ENCODE measurements at regions not wholly inside any gene's neighbourhood (a gene's known extent, or its start where the extent isn't known, plus 50 kb on each side); places are given as distances from the start of the nearest gene placed in this dataset.

GRCh38 chr7:113247198-113247597, 128.8 kb upstream of the SMIM30 start:
- TF ChIP-seq, protein P1, sequence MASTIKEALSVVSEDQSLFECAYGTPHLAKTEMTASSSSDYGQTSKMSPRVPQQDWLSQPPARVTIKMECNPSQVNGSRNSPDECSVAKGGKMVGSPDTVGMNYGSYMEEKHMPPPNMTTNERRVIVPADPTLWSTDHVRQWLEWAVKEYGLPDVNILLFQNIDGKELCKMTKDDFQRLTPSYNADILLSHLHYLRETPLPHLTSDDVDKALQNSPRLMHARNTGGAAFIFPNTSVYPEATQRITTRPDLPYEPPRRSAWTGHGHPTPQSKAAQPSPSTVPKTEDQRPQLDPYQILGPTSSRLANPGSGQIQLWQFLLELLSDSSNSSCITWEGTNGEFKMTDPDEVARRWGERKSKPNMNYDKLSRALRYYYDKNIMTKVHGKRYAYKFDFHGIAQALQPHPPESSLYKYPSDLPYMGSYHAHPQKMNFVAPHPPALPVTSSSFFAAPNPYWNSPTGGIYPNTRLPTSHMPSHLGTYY (CRISPR knock-in tag; IDR thresholded peaks at IDR 0.05): no peak
- TF ChIP-seq ATF1 (CRISPR knock-in tag; IDR thresholded peaks at IDR 0.05): no peak
- no peak for TF ChIP-seq ZNF416 (CRISPR knock-in tag; IDR thresholded peaks at IDR 0.05)
- TF ChIP-seq, protein P2, sequence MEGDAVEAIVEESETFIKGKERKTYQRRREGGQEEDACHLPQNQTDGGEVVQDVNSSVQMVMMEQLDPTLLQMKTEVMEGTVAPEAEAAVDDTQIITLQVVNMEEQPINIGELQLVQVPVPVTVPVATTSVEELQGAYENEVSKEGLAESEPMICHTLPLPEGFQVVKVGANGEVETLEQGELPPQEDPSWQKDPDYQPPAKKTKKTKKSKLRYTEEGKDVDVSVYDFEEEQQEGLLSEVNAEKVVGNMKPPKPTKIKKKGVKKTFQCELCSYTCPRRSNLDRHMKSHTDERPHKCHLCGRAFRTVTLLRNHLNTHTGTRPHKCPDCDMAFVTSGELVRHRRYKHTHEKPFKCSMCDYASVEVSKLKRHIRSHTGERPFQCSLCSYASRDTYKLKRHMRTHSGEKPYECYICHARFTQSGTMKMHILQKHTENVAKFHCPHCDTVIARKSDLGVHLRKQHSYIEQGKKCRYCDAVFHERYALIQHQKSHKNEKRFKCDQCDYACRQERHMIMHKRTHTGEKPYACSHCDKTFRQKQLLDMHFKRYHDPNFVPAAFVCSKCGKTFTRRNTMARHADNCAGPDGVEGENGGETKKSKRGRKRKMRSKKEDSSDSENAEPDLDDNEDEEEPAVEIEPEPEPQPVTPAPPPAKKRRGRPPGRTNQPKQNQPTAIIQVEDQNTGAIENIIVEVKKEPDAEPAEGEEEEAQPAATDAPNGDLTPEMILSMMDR (IDR thresholded peaks at IDR 0.05): no peak
- TF ChIP-seq CBFB (CRISPR knock-in tag; IDR thresholded peaks at IDR 0.05; ENCODE audit: low read depth): no peak
- no peak for TF ChIP-seq FOXK1 (CRISPR knock-in tag; IDR thresholded peaks at IDR 0.05)
- TF ChIP-seq TCF7 (CRISPR knock-in tag; IDR thresholded peaks at IDR 0.05; ENCODE audit: low read depth): no peak
- TF ChIP-seq, protein P3, sequence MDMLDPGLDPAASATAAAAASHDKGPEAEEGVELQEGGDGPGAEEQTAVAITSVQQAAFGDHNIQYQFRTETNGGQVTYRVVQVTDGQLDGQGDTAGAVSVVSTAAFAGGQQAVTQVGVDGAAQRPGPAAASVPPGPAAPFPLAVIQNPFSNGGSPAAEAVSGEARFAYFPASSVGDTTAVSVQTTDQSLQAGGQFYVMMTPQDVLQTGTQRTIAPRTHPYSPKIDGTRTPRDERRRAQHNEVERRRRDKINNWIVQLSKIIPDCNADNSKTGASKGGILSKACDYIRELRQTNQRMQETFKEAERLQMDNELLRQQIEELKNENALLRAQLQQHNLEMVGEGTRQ (CRISPR knock-in tag; IDR thresholded peaks at IDR 0.05): no peak
- TF ChIP-seq ELF4 (CRISPR knock-in tag; IDR thresholded peaks at IDR 0.05; ENCODE audit: low read depth): no peak
- no peak for TF ChIP-seq EMX1 (CRISPR knock-in tag; IDR thresholded peaks at IDR 0.05)
- TF ChIP-seq, protein P4, sequence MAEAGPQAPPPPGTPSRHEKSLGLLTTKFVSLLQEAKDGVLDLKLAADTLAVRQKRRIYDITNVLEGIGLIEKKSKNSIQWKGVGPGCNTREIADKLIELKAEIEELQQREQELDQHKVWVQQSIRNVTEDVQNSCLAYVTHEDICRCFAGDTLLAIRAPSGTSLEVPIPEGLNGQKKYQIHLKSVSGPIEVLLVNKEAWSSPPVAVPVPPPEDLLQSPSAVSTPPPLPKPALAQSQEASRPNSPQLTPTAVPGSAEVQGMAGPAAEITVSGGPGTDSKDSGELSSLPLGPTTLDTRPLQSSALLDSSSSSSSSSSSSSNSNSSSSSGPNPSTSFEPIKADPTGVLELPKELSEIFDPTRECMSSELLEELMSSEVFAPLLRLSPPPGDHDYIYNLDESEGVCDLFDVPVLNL (CRISPR knock-in tag; IDR thresholded peaks at IDR 0.05; ENCODE audit: borderline replicate concordance, low read depth): no peak
- no peak for TF ChIP-seq ZNF512 (CRISPR knock-in tag; IDR thresholded peaks at IDR 0.05; ENCODE audit: borderline replicate concordance)
- no peak for TF ChIP-seq SMAD3 (CRISPR knock-in tag; IDR thresholded peaks at IDR 0.05; ENCODE audit: borderline replicate concordance)
- TF ChIP-seq, protein P5, sequence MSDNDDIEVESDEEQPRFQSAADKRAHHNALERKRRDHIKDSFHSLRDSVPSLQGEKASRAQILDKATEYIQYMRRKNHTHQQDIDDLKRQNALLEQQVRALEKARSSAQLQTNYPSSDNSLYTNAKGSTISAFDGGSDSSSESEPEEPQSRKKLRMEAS (CRISPR knock-in tag; IDR thresholded peaks at IDR 0.05): no peak

All from WTC11 (cell line).